ENCODE measurements at regions not wholly inside any gene's neighbourhood (a gene's known extent, or its start where the extent isn't known, plus 50 kb on each side); places are given as distances from the start of the nearest gene placed in this dataset.
"Not testable (repeated sequence)": the region's sequence is repeated elsewhere in the genome, so short reads cannot be mapped to it uniquely, and the experiment has no call there.

- not testable (repeated sequence) for H3K4me1 Mint-ChIP-seq; DNase-seq (ENCODE audit: low spot score in 2 of 2, unreplicated experiment in 2 of 2); H3K36me3 Mint-ChIP-seq; H3K4me3 Mint-ChIP-seq; H3K9me3 Mint-ChIP-seq; H3K27me3 Mint-ChIP-seq (ENCODE audit: low read depth); H3K27ac Mint-ChIP-seq
These were observed 298.1 kb upstream of the PLGLB1 start for GRCh38 chr2:87319705-87320104.

- H3K4me1 Mint-ChIP-seq; H3K27ac Mint-ChIP-seq; H3K4me3 Mint-ChIP-seq; DNase-seq (ENCODE audit: low spot score in 2 of 2, unreplicated experiment in 2 of 2); H3K36me3 Mint-ChIP-seq; H3K27me3 Mint-ChIP-seq (ENCODE audit: low read depth); H3K9me3 Mint-ChIP-seq: not testable (repeated sequence)
These were observed 299.6 kb upstream of the PLGLB1 start for GRCh38 chr2:87321201-87321600.

GRCh38 chr2:87324335-87325041 lies 302.8 kb upstream of the PLGLB1 start:
- H3K27me3 Mint-ChIP-seq (ENCODE audit: low read depth); H3K4me3 Mint-ChIP-seq; DNase-seq (ENCODE audit: low spot score in 2 of 2, unreplicated experiment in 2 of 2); H3K4me1 Mint-ChIP-seq; H3K36me3 Mint-ChIP-seq; H3K9me3 Mint-ChIP-seq: not testable (repeated sequence)
- H3K27ac Mint-ChIP-seq: peak overlapping the region; percentile 58

GRCh38 chr2:87325042-87325910 lies 303.6 kb upstream of the PLGLB1 start:
- not testable (repeated sequence) for H3K9me3 Mint-ChIP-seq; H3K27me3 Mint-ChIP-seq (ENCODE audit: low read depth); H3K36me3 Mint-ChIP-seq; H3K4me3 Mint-ChIP-seq; H3K27ac Mint-ChIP-seq; DNase-seq (ENCODE audit: low spot score in 2 of 2, unreplicated experiment in 2 of 2); H3K4me1 Mint-ChIP-seq

GRCh38 chr2:87325911-87326294 lies 304.3 kb upstream of the PLGLB1 start:
- not testable (repeated sequence) for H3K27me3 Mint-ChIP-seq (ENCODE audit: low read depth); H3K9me3 Mint-ChIP-seq; H3K36me3 Mint-ChIP-seq; H3K27ac Mint-ChIP-seq; H3K4me3 Mint-ChIP-seq; DNase-seq (ENCODE audit: low spot score in 2 of 2, unreplicated experiment in 2 of 2); H3K4me1 Mint-ChIP-seq

- not testable (repeated sequence) for H3K4me3 Mint-ChIP-seq; H3K9me3 Mint-ChIP-seq; H3K27ac Mint-ChIP-seq; H3K36me3 Mint-ChIP-seq; DNase-seq (ENCODE audit: low spot score in 2 of 2, unreplicated experiment in 2 of 2); H3K27me3 Mint-ChIP-seq (ENCODE audit: low read depth); H3K4me1 Mint-ChIP-seq
These were observed 305.1 kb upstream of the PLGLB1 start for GRCh38 chr2:87326754-87327153.

- H3K27ac Mint-ChIP-seq; DNase-seq (ENCODE audit: low spot score in 2 of 2, unreplicated experiment in 2 of 2); H3K36me3 Mint-ChIP-seq; H3K4me1 Mint-ChIP-seq; H3K9me3 Mint-ChIP-seq; H3K4me3 Mint-ChIP-seq; H3K27me3 Mint-ChIP-seq (ENCODE audit: low read depth): not testable (repeated sequence)
These were observed 306.2 kb upstream of the PLGLB1 start for GRCh38 chr2:87327648-87328371.

GRCh38 chr2:87329529-87329928 lies 307.9 kb upstream of the PLGLB1 start:
- not testable (repeated sequence) for DNase-seq (ENCODE audit: low spot score in 2 of 2, unreplicated experiment in 2 of 2); H3K9me3 Mint-ChIP-seq; H3K4me1 Mint-ChIP-seq; H3K27ac Mint-ChIP-seq; H3K27me3 Mint-ChIP-seq (ENCODE audit: low read depth); H3K4me3 Mint-ChIP-seq; H3K36me3 Mint-ChIP-seq

- H3K36me3 Mint-ChIP-seq; DNase-seq (ENCODE audit: low spot score in 2 of 2, unreplicated experiment in 2 of 2); H3K27ac Mint-ChIP-seq; H3K9me3 Mint-ChIP-seq; H3K27me3 Mint-ChIP-seq (ENCODE audit: low read depth); H3K4me3 Mint-ChIP-seq; H3K4me1 Mint-ChIP-seq: not testable (repeated sequence)
These were observed 308.8 kb upstream of the PLGLB1 start for GRCh38 chr2:87330486-87330885.

GRCh38 chr2:87331940-87332583 lies 310.4 kb upstream of the PLGLB1 start:
- H3K4me1 Mint-ChIP-seq, H3K9me3 Mint-ChIP-seq: not testable (repeated sequence)

GRCh38 chr2:87334888-87335287 lies 313.2 kb upstream of the PLGLB1 start:
- not testable (repeated sequence) for H3K9me3 Mint-ChIP-seq; DNase-seq (ENCODE audit: low spot score in 2 of 2, unreplicated experiment in 2 of 2); H3K27me3 Mint-ChIP-seq (ENCODE audit: low read depth); H3K27ac Mint-ChIP-seq; H3K4me1 Mint-ChIP-seq; H3K4me3 Mint-ChIP-seq; H3K36me3 Mint-ChIP-seq

More at GRCh38 chr2:87331940-87332583, 310.4 kb upstream of the PLGLB1 start:
- not testable (repeated sequence) for H3K36me3 Mint-ChIP-seq; H3K27ac Mint-ChIP-seq; DNase-seq (ENCODE audit: low spot score in 2 of 2, unreplicated experiment in 2 of 2); H3K27me3 Mint-ChIP-seq (ENCODE audit: low read depth); H3K4me3 Mint-ChIP-seq

- not testable (repeated sequence) for H3K27me3 Mint-ChIP-seq (ENCODE audit: low read depth); H3K36me3 Mint-ChIP-seq; H3K9me3 Mint-ChIP-seq; H3K27ac Mint-ChIP-seq; DNase-seq (ENCODE audit: low spot score in 2 of 2, unreplicated experiment in 2 of 2); H3K4me1 Mint-ChIP-seq; H3K4me3 Mint-ChIP-seq
These were observed 317.4 kb upstream of the PLGLB1 start for GRCh38 chr2:87338998-87339397.
